ENCODE measurements at regions not wholly inside any gene's neighbourhood (a gene's known extent, or its start where the extent isn't known, plus 50 kb on each side); places are given as distances from the start of the nearest gene placed in this dataset.

GRCh38 chr13:60957816-60958215, 457.8 kb downstream of the PCDH20 start:
- Histone ChIP-seq H2BK15ac (ENCODE audit: low read length) (no peak overlapping the region), H3K4me2 (ENCODE audit: insufficient read depth in 1 of 2, low read depth in 2 of 2, low read length in 2 of 2) (no peak overlapping the region), H2AK5ac (ENCODE audit: low read depth, low read length) (no peak overlapping the region), H3K18ac (ENCODE audit: extremely low read depth, low read length) (no peak overlapping the region), H3K23ac (ENCODE audit: insufficient read length) (no peak overlapping the region), H3K14ac (ENCODE audit: insufficient read length) (no peak overlapping the region), H4K20me1 (replicated peaks in 1 of 2; ENCODE audit: control insufficient read depth in 1 of 2, insufficient read depth in 2 of 2, low read length in 2 of 2) (no peaks in the 10 kb centered on the region), H3K79me1 (ENCODE audit: low read depth, low read length) (no peaks in the 10 kb centered on the region), H3K4ac (replicated peaks; ENCODE audit: insufficient read length, low read depth, low read length) (no peak overlapping the region), H3K23me2 (ENCODE audit: low read depth, low read length) (no peaks in the 10 kb centered on the region), H4K8ac (ENCODE audit: extremely low read depth, insufficient read depth, low read length) (no peak overlapping the region), H3K9ac (replicated peaks in 1 of 4; ENCODE audit: extremely low read depth in 1 of 4, low read depth in 3 of 4, low read length in 3 of 4) (no peak overlapping the region), H3K4me3 (ENCODE audit: extremely low read depth in 1 of 4, insufficient read depth in 2 of 4, low read depth in 3 of 4, low read length in 4 of 4) (no peak overlapping the region), H3K4me1 (replicated peaks in 1 of 4; ENCODE audit: control insufficient read depth in 3 of 4, insufficient read depth in 4 of 4, low read length in 3 of 4) (no peaks in the 10 kb centered on the region), H2AFZ (ENCODE audit: low read length) (no peak overlapping the region), H3K56ac (replicated peaks; ENCODE audit: insufficient read length, low read depth, low read length) (no peak overlapping the region), H2BK120ac (replicated peaks; ENCODE audit: low read depth, low read length) (no peak overlapping the region), H3K9me3 (ENCODE audit: insufficient read depth in 2 of 2, low read depth in 1 of 2, low read length in 1 of 2) (no peaks in the 10 kb centered on the region), H4K5ac (ENCODE audit: insufficient read length, low read depth, low read length) (no peak overlapping the region), H3K27ac (ENCODE audit: low read depth, low read length) (no peak overlapping the region), H2BK12ac (ENCODE audit: low read depth, low read length) (no peak overlapping the region), H2BK5ac (ENCODE audit: low read depth, low read length) (no peak overlapping the region), H3K79me2 (ENCODE audit: control insufficient read depth in 1 of 2, insufficient read depth in 2 of 2, low read length in 2 of 2) (no peaks in the 10 kb centered on the region), H2BK20ac (ENCODE audit: low read length) (no peak overlapping the region), H3K27me3 (replicated peaks in 1 of 4; ENCODE audit: control insufficient read depth in 3 of 4, extremely low read depth in 1 of 4, insufficient read depth in 3 of 4, low read length in 3 of 4) (no peaks in the 10 kb centered on the region), H3K36me3 (ENCODE audit: control insufficient read depth in 2 of 4, insufficient read depth in 4 of 4, low read length in 3 of 4) (no peaks in the 10 kb centered on the region), H4K91ac (replicated peaks; ENCODE audit: insufficient read length, low read length) (no peak overlapping the region)
- TF ChIP-seq GTF2F1 (IDR thresholded peaks at IDR 0.05; ENCODE audit: borderline replicate concordance, low read depth, low read length) (no peak), ZNF274 (IDR thresholded peaks at IDR 0.05; ENCODE audit: borderline replicate concordance, extremely low read depth, low read length) (no peak), RAD21 (IDR thresholded peaks at IDR 0.05 in 1 of 2, conservative IDR thresholded peaks at IDR 0.05 in 1 of 2; ENCODE audit: low read depth in 2 of 2, low read length in 2 of 2) (peak in 1 of 2 experiments; percentile 27; a peak in 3 of 4 replicates)
- DNase-seq (ENCODE audit: low read depth in 1 of 2, low spot score in 2 of 2), result no peak
- 87% methylated on average over 1 of the region's 1 CpG; no CpG with 5 or more reads in 1 of the 2 experiments for WGBS, 2 experiments (ENCODE audit: extremely low coverage in 1 of 2, insufficient coverage in 1 of 2, insufficient read length in 1 of 2, insufficient replicate concordance in 2 of 2, low coverage in 1 of 2, low lambda C conversion rate in 2 of 2, missing lambda C conversion rate in 1 of 2)
- POLR2A ChIA-PET (ENCODE audit: partially characterized antibody), result no interaction called here
- CTCF ChIA-PET (ENCODE audit: partially characterized antibody), result interaction anchor here (1.0 kb wide), 1 partner anchor 11 kb away, joined by 3 read pairs; no protein-coding TSS in a partner anchor
- FAIRE-seq, result no peak
